HFFc6 (cell line): ENCODE measurements at regions not wholly inside any gene's neighbourhood (a gene's known extent, or its start where the extent isn't known, plus 50 kb on each side); places are given as distances from the start of the nearest gene placed in this dataset.
"Not testable (repeated sequence)": the region's sequence is repeated elsewhere in the genome, so short reads cannot be mapped to it uniquely, and the experiment has no call there.

Experiments
- DNase-seq: peaks from one replicate; pipeline ENCODE4 v3.0.0-alpha.2; 2018
- H3K27ac Mint-ChIP-seq: 2 replicates; pipeline ENCODE4 v1.8.0; 2020; ENCODE audit warnings: mild to moderate bottlenecking, mixed read lengths
- H3K27me3 Mint-ChIP-seq: 2 replicates; pipeline ENCODE4 v1.8.0; 2021; ENCODE audit warnings: mild to moderate bottlenecking, moderate library complexity, mixed read lengths; ENCODE audit not compliant: insufficient read depth
- H3K36me3 Mint-ChIP-seq: 2 replicates; pipeline ENCODE4 v1.8.0; 2021; ENCODE audit warnings: low read depth, mixed read lengths
- H3K4me1 Mint-ChIP-seq: 2 replicates; pipeline ENCODE4 v1.8.0; 2020; ENCODE audit warnings: low read depth, mixed read lengths
- H3K4me3 Mint-ChIP-seq: 2 replicates; pipeline ENCODE4 v1.8.0; 2020; ENCODE audit warnings: mild to moderate bottlenecking, moderate library complexity, mixed read lengths
- H3K9me3 Mint-ChIP-seq: 2 replicates; pipeline ENCODE4 v1.8.0; 2020; ENCODE audit warnings: mild to moderate bottlenecking, mixed read lengths
- CTCF ChIP-seq: fragments of 200-600 bp; sonication (generic); IDR thresholded peaks from 2 replicates; pipeline ENCODE4 v1.5.0; 2021; ENCODE audit warnings: antibody characterized with exemption, mild to moderate bottlenecking

- H3K27me3 Mint-ChIP-seq = peaks cover 24% of the 10 kb centered on the region
- peak; percentile 90 for DNase-seq
- peak overlapping the region; percentile 23 for H3K4me3 Mint-ChIP-seq
- no peaks in the 10 kb centered on the region for H3K9me3 Mint-ChIP-seq
- peak overlapping the region; percentile 17; the same call in 1 of the 2 replicates for H3K27ac Mint-ChIP-seq
- peaks cover 20% of the 10 kb centered on the region for H3K4me1 Mint-ChIP-seq
- no peak for TF ChIP-seq CTCF
- H3K36me3 Mint-ChIP-seq = no peaks in the 10 kb centered on the region; the same call in 1 of the 2 replicates
Measured at GRCh38 chr5:99019812-99020697, 91.2 kb upstream of the CHD1 start.

GRCh38 chr5:99019254-99019653, 90.4 kb upstream of the CHD1 start:
- TF ChIP-seq CTCF = no peak
- Mint-ChIP-seq H3K36me3 (no peaks in the 10 kb centered on the region; the same call in 1 of the 2 replicates), H3K4me1 (peaks cover 20% of the 10 kb centered on the region), H3K27me3 (peaks cover 30% of the 10 kb centered on the region), H3K4me3 (no peak overlapping the region), H3K27ac (no peak overlapping the region), H3K9me3 (no peaks in the 10 kb centered on the region)
- no peak for DNase-seq

- H3K27ac Mint-ChIP-seq = no peak overlapping the region
- TF ChIP-seq CTCF = no peak
- H3K27me3 Mint-ChIP-seq = peaks cover 12% of the 10 kb centered on the region
- no peaks in the 10 kb centered on the region for H3K4me1 Mint-ChIP-seq
- DNase-seq = no peak
- H3K9me3 Mint-ChIP-seq = no peaks in the 10 kb centered on the region
- no peaks in the 10 kb centered on the region for H3K36me3 Mint-ChIP-seq
- no peak overlapping the region for H3K4me3 Mint-ChIP-seq
Measured at GRCh38 chr5:99010294-99010693, 81.5 kb upstream of the CHD1 start.

GRCh38 chr5:99008009-99008408, 79.2 kb upstream of the CHD1 start:
- not testable (repeated sequence) for DNase-seq, H3K4me1 Mint-ChIP-seq, H3K4me3 Mint-ChIP-seq, H3K9me3 Mint-ChIP-seq, H3K36me3 Mint-ChIP-seq, H3K27ac Mint-ChIP-seq, H3K27me3 Mint-ChIP-seq

- TF ChIP-seq CTCF = no peak
- Mint-ChIP-seq H3K27ac (no peak overlapping the region), H3K4me1 (no peaks in the 10 kb centered on the region), H3K36me3 (no peaks in the 10 kb centered on the region), H3K27me3 (peaks cover 6% of the 10 kb centered on the region), H3K4me3 (no peak overlapping the region), H3K9me3 (no peaks in the 10 kb centered on the region)
- no peak for DNase-seq
Measured at GRCh38 chr5:99005506-99005905, 76.7 kb upstream of the CHD1 start.

GRCh38 chr5:99004960-99005359, 76.2 kb upstream of the CHD1 start:
- Mint-ChIP-seq H3K36me3 (no peaks in the 10 kb centered on the region), H3K4me1 (no peaks in the 10 kb centered on the region), H3K27ac (no peak overlapping the region), H3K4me3 (no peak overlapping the region), H3K27me3 (peaks cover 6% of the 10 kb centered on the region), H3K9me3 (no peaks in the 10 kb centered on the region)
- DNase-seq = no peak
- no peak for TF ChIP-seq CTCF
